Amygdala (tissue), 56 donors: ENCODE measurements at regions not wholly inside any gene's neighbourhood (a gene's known extent, or its start where the extent isn't known, plus 50 kb on each side); places are given as distances from the start of the nearest gene placed in this dataset.
A peak's percentile ranks its signal among the peaks of the same experiment; 100 is the strongest.
"Not testable (repeated sequence)": the region's sequence is repeated elsewhere in the genome, so short reads cannot be mapped to it uniquely, and the experiment has no call there.

Experiments used
- DNase-seq, 56 donors: peaks; one replicate each; lab custom pipeline; 2025; lab: John Stamatoyannopoulos, UW

- DNase-seq = peak in 3 of 56 donors; percentile 0
Measured at GRCh38 chrX:109782994-109783700, 50.1 kb upstream of the ACSL4 start.

GRCh38 chrX:109783701-109784079 lies 50.6 kb upstream of the ACSL4 start:
- no peak for DNase-seq

- no peak for DNase-seq
Measured at GRCh38 chrX:109785053-109785452, 52.0 kb upstream of the ACSL4 start.

DNA sequence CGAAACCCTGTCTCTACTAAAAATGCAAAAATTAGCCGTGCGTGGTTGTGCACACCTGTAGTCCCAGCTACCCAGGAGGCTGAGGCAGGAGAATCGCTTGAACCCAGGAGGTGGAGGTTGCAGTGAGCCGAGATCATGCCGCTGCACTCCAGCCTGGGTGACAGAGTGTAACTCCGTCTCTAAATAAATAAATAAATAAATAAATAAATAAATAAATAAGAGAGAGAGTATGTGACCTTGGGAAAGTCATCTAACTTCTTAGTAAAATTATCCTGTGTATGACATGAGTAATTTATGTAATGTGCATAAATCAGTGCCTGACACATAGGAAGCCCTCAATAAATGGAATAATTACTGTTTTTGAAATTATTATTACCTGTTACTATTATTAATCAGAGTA lies 57.5 kb upstream of the ACSL4 start:
- not testable (repeated sequence) for DNase-seq

- DNase-seq = no peak
Measured at GRCh38 chrX:109793191-109793590, 60.1 kb upstream of the ACSL4 start.

DNA sequence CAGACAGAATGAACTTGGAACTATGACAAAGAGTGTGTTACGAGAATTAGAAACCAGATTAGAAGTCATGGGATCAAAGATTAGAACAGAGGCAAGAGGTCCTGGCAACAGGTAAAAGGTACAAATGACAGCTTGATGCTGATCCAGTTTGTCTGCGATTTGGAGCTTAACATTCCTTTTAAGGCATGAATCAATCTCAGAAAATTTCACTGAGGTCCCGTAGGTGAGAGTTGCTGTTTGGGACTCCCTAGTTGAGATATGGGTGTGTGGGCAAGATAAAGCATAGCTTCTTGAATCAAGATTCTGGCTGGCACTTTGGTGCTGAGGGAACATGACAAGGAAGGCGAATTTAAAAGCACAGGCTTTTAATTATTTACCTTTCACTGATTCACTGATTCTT lies 62.6 kb upstream of the ACSL4 start:
- DNase-seq = no peak

DNA sequence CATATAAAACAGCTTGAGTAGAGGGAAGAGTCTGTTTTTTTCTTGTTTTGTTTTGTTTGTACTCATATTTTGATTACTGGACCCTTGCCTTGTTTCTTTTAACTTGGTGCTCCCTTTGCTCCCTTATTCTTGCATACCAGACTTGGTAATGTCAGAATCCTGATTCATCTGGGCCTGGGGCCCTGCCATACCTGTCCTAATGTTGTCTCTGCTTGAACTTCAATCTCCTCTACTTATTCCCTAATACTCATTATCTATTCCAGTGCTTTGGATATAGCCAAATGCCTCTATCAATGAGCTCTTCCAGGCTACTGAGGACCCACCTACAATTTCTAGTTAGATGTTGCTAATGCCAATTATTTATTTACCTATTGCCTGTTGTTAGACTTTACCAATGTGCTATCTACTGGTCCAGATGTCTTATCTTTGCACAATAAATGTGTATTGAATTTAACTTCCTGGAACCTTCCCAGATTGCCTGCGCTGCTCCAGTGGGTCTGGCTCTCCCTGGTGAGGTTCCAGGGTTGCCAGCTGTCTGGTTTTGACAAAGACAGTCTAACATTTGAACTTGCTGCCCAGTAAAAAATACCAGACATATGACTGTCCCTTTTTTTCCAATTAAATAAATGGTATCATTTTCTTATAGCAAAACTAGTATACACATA lies 64.4 kb upstream of the ACSL4 start:
- DNase-seq = no peak

GRCh38 chrX:109812236-109812635 lies 79.2 kb upstream of the ACSL4 start:
- DNase-seq = no peak

- DNase-seq = no peak
Measured at GRCh38 chrX:109813236-109813635, 80.2 kb upstream of the ACSL4 start.

DNA sequence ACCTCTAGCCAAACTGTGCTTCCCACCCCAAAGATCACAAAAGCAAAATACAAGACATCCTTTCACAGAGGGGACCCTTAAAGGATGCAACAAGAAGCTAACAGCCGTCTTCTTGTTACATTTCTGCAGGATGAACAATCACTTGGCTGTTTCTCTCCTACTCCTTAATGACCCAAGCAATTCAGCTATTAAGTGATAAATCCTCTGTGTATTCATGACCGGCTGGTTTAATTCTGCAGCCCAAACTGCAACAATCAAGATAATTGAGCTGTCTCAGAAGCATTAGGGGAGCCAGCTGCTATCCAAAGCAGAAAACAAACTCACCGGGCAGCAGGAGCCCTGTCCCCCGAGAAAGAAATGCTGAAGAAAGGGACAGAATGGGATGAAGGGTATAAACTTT lies 85.9 kb upstream of the ACSL4 start:
- no peak for DNase-seq

- no peak for DNase-seq
Measured at GRCh38 chrX:109822861-109823260, 89.8 kb upstream of the ACSL4 start.

DNA sequence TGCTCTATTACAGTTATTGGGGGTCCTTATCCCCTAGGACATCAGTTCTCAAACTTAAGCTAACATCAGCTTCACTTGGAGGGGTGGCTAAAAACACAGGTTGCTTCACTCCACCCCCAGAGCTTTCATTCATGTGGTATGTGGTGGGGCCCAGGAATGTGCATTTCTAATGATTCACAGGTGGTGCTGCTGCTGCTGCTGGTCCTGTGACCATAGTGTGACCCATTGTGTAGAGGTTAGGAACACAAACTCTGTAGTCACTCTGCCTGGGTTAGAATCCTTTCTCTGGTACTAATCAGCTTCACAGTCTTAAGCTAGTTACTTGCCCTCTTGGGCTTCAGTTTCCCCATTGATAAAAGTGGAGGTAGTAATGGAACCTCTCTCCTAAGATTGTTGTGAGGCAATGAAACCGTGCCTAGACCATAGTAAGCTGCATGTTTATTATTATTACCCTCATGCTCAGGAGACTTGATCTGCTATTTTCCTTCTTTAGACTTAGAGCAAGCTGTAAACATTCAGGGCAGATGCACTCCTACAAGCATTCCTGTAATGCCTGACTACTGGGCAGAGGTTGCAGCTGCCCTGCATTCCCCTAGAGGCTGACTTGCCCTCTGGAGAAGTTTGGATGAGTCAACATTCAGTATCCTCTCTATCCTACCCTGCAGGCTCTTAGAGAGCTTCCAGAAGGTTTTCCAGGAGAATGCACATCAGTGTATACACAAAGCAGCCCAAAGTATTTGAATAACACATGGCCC lies 94.1 kb upstream of the ACSL4 start:
- no peak for DNase-seq

DNA sequence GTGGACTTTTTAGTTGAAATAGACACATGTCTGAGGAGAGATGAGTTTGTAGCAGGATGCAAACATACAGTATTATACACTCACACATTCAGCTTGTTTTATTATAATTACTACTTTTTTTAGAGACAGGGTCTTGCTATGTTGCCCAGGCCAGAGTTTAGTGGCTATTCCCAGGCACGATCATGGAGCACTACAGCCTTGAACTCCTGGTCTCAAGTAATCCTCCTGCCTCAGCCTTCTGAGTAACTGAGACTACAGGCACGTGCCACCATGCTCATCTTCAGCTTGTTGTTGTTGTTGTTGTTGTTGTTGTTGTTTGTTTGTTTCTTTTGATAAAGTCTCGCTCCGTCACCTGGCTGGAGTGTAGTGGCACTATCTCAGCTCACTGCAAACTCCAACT lies 94.7 kb upstream of the ACSL4 start:
- DNase-seq = no peak

- DNase-seq = no peak
Measured at GRCh38 chrX:109830157-109830703, 97.2 kb upstream of the ACSL4 start.

GRCh38 chrX:109830704-109831206 lies 97.7 kb upstream of the ACSL4 start:
- no peak for DNase-seq

DNA sequence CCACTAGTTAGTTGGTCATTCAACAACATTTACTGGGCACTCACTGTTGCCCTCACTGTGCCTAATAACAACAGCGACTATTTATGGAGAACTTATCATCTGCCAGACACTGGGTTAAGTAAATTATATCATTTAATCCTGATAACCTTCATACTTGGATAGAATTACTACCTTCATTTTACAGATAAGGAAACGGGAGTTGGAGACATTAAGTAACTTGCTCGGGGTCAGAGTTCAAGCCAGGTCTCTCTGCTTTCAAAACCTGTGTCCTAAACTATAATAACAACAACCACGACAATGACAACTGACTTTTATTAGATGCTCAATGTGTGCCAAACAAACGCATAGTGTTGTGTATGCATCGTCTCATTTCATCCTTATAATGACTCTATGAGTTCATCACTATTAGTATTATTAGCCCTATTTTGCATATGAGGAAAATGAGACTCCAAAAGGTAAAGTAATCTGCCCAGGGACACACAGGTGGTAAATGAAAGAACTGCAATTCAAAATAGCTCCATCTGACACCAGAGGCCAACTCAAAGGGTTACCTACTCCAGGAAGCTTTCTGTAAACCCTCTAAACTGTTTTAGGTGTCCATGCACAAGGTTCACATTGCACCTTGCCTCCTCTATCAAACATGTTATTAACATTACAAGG lies 98.4 kb upstream of the ACSL4 start:
- no peak for DNase-seq

DNA sequence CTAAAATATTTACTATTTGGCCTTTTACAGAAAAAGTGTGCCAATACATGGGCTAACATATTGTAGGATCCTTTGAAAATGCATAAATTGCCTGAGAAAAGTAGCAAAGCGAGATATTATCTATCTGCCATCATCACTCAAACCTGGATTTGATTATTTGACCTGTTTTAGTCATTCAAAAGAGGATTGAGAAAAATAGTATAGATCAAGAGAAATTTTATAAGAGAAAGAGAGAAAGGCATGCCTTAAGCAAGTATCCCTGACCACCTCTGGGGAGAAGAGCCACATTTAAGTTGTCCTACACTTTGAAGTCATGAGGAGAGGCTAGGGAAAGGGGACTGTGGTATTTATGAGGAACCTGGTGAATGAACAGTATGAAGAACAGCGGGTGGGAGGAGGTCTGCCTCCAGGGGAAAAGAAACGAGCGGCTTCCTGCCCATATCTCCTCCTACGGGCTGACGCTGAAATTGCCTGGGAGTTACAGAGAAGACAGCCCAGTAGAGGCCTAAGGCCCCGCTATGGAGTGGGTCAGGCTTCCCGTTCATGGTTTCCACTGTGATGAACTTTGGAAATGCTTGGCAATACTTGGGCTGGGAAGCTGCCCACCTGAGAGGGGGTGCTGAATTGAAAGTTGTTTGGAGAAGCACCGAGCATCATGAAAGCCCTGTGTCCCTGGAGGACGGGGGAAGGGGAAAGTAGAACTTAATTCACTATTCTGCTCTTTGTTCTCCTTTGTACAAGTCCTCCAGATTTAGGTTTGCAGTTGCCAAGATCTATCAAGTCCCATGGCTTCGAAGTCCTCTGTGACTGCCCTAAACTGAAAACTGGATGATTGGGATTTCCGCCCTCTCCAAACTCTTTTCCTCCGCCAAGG lies 106.9 kb upstream of the ACSL4 start:
- DNase-seq = peak in 2 of 56 donors; percentile 0 to 3

- DNase-seq = peak in 11 of 56 donors; percentile 0 to 26 (median 3)
Measured at GRCh38 chrX:109840585-109840984, 107.5 kb upstream of the ACSL4 start.

- no peak for DNase-seq
Measured at GRCh38 chrX:109841257-109841656, 108.2 kb upstream of the ACSL4 start.
